ENCODE measurements at regions not wholly inside any gene's neighbourhood (a gene's known extent, or its start where the extent isn't known, plus 50 kb on each side); places are given as distances from the start of the nearest gene placed in this dataset.

DNA sequence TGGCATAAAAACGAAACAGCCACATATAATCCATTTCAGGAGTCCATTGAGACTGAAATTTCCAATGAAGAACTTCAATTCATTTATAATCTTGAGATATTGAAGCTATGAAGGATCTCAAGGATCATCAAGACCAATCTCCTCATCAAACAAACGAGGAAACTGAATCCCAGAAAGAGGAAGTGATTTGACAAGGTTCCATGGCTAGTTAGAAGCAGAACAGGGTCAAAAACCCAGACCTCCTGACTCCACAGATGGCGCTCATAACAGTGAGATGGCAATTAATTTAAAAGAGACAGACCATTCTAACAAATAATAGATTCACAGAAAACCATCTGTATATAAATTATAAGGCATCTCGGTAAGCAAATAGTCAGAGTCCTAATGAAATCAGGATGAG, 229.7 kb downstream of the KCTD12 start:
- no peak for TF ChIP-seq GATA3 (IDR thresholded peaks at IDR 0.05; ENCODE audit: low read depth, low read length)

DNA sequence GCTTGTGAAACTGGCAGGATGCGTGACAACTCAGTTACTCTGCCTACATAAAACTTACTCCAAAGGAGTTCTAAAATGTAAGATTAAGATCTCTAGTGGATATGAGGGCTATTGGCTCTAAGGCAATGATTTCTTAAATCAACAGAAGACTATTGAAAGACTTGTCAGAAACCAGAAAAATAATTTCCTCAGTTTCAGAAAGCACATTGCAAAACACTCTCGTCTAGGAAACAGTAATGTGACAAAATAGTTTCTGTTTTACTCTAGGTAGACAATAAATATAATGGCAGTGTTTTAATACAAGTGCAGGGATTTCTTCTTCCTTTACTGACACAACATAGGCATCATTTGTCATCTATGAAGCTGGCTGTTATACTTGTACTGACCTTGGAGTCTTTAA, 230.1 kb downstream of the KCTD12 start:
- no peak for TF ChIP-seq GATA3 (IDR thresholded peaks at IDR 0.05; ENCODE audit: low read depth, low read length)
- no peak for TF ChIP-seq GATA2 (IDR thresholded peaks at IDR 0.05; ENCODE audit: low read depth, low read length)

GRCh38 chr13:76654263-76654662, 231.9 kb downstream of the KCTD12 start:
- TF ChIP-seq GATA3 (IDR thresholded peaks at IDR 0.05; ENCODE audit: low read depth, low read length) (no peak), GATA2 (IDR thresholded peaks at IDR 0.05; ENCODE audit: low read depth, low read length) (no peak)

DNA sequence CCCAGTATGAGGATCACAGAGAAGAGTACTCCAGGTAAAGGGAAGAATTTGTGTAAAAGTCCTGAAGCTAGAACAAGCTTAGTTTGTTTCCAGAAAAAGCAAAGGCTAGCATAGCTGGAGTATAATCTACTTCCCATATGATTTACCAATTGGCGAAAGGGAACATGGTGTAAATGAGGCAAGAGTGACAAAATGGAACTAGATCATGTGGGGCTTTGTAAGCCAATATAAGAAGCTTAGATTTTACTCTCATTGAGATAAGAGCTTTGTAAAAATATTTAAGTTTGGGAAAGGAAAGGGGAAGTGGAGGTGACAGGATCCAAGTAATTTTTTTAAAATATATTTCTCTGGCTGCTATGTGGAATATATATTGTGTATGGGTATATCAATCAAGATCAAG, 234.9 kb downstream of the KCTD12 start:
- no peak for TF ChIP-seq GATA3 (IDR thresholded peaks at IDR 0.05; ENCODE audit: low read depth, low read length)
- TF ChIP-seq GATA2 (IDR thresholded peaks at IDR 0.05; ENCODE audit: low read depth, low read length), result no peak

DNA sequence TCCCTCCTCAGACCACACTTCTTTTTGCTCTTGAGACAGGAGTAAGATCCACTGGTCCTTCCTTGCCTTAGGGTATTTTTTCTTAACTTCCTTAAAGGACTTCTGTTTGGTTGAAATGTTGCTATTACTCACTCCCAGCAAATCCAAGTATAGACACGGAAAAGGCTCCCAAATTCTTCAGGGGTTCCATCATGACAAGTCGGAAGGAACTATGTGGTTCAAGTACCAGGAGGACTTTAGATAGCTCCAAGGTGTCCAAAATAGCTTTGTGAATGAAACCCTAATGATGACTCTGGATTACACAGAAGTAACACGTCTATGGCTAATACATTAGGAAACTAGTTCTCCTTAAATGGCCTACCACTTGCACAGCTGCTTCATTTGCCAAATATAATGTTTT, 238.7 kb downstream of the KCTD12 start:
- TF ChIP-seq GATA2 (IDR thresholded peaks at IDR 0.05; ENCODE audit: low read depth, low read length) (no peak), GATA3 (IDR thresholded peaks at IDR 0.05; ENCODE audit: low read depth, low read length) (no peak)

DNA sequence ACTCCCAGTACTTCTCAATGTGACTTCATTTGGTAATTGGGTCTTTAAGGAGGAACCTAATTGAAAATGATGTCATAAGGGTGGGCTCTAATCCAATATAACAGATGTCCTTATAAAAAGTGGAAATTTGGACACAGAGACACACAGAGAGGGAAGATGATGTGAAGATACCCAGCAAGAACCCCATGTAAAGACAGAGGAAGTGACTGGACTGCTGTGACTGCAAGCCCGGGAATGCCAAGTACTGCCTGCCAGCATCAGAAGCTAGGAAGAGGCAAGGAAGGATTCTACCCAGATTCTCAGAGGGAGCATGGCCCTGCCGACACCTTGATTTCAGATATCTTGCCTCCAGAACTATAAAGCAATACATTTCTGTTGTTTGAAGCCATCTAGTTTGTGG, 239.3 kb downstream of the KCTD12 start:
- TF ChIP-seq GATA2 (IDR thresholded peaks at IDR 0.05; ENCODE audit: low read depth, low read length) (no peak), GATA3 (IDR thresholded peaks at IDR 0.05; ENCODE audit: low read depth, low read length) (no peak)

DNA sequence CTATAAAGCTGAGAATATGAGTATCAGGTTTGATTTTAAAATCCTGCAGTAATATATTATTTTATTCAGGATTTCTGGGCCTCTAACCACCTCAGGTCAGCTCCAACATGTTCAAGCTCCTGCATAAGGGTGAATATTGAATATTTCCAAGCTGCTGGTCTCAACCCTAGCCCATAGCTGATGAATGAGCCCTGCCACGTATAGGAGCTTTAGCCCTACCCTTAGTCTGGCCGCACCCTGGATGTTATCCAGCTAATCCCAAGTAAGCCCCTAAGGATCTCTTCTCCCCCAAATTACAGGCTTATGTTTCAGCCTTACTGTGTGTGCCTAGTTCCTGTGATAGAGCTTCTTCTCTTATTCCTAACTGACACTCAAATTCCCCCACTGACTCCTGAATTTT, 240.6 kb downstream of the KCTD12 start:
- TF ChIP-seq GATA2 (IDR thresholded peaks at IDR 0.05; ENCODE audit: low read depth, low read length), result no peak
- TF ChIP-seq GATA3 (IDR thresholded peaks at IDR 0.05; ENCODE audit: low read depth, low read length), result no peak

DNA sequence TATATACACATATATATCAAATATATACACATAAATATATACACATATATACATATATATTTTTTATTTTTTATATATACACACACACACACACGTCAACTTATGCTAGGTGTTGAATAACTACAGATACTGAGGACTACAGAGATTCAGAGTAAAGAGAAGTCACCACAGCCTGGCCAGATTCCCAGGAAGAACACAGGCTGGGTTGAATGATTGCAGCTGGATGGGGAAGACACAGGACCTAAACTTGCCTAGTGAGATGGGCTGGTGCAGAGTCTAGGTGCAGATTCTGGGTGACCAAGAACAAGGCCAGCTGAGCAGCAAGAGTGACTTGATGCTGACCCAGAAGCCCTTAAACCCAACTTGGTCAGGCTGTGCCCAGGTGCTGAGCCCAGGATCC, 241.3 kb downstream of the KCTD12 start:
- TF ChIP-seq GATA3 (IDR thresholded peaks at IDR 0.05; ENCODE audit: low read depth, low read length) (no peak), GATA2 (IDR thresholded peaks at IDR 0.05; ENCODE audit: low read depth, low read length) (no peak)

GRCh38 chr13:76643596-76643995, 242.6 kb downstream of the KCTD12 start:
- TF ChIP-seq GATA2 (IDR thresholded peaks at IDR 0.05; ENCODE audit: low read depth, low read length) (no peak), GATA3 (IDR thresholded peaks at IDR 0.05; ENCODE audit: low read depth, low read length) (no peak)

DNA sequence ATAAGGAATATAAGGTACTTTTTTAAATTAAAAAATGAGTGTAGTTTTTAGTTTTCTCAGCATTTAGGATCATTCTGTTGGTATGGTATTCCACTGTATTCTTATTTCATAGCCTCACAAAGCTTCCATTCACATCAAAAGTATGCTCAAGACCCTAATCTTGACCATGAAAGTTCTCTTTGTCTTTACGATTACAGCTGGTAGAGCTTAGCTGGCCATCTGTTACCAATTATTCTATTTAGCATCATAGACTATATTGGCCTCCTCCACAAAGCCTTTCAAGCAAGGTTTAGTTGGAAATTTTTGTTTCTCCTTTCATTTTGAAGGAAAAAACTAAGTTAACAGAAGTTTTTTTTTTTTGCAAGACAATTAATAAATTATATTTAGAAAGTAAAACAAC, 245.1 kb downstream of the KCTD12 start:
- TF ChIP-seq GATA2 (IDR thresholded peaks at IDR 0.05; ENCODE audit: low read depth, low read length) (no peak), GATA3 (IDR thresholded peaks at IDR 0.05; ENCODE audit: low read depth, low read length) (no peak)

DNA sequence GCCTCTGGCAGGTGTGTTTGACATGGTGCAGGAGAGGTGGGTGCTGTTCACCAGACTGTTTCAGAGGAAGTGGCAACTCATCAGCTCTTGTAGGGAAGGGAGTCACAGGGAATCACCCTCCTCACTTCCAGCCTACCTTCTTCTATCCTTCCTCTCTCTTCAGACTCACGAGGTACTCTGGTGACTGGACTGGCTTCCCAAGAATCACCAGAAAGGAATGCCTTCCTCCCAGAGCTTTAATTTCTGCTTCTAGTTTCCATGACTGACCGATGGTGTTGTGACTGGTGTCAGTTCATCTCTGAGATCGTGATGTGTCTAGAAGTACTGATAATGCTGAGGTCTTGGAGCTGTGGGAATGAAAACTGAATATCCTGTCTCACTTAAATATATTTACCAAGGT, 247.3 kb downstream of the KCTD12 start:
- no peak for TF ChIP-seq GATA2 (IDR thresholded peaks at IDR 0.05; ENCODE audit: low read depth, low read length)
- no peak for TF ChIP-seq GATA3 (IDR thresholded peaks at IDR 0.05; ENCODE audit: low read depth, low read length)

DNA sequence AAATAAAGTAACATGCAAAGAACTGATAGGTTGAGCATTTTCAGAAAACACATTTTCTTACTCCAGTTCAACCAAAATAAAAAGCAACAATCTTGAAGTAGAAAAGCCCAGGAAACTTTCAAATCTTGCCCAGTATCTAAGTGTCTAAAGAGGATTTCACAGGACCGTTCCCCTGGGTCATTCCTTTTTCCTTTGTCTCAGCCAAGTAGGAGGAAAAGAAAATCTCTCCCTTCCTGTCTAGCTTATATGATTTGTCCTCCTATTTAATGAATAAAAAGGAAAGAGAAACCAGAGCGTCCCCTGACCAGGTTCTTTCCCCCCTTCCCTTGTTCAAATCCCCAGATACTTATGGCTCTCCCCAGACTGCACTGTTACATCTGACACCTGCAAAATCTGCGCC, 248.0 kb downstream of the KCTD12 start:
- TF ChIP-seq GATA2 (IDR thresholded peaks at IDR 0.05; ENCODE audit: low read depth, low read length), result no peak
- TF ChIP-seq GATA3 (IDR thresholded peaks at IDR 0.05; ENCODE audit: low read depth, low read length), result no peak

GRCh38 chr13:76637641-76638141, 248.5 kb downstream of the KCTD12 start:
- TF ChIP-seq GATA2 (IDR thresholded peaks at IDR 0.05; ENCODE audit: low read depth, low read length) (no peak), GATA3 (IDR thresholded peaks at IDR 0.05; ENCODE audit: low read depth, low read length) (no peak)

DNA sequence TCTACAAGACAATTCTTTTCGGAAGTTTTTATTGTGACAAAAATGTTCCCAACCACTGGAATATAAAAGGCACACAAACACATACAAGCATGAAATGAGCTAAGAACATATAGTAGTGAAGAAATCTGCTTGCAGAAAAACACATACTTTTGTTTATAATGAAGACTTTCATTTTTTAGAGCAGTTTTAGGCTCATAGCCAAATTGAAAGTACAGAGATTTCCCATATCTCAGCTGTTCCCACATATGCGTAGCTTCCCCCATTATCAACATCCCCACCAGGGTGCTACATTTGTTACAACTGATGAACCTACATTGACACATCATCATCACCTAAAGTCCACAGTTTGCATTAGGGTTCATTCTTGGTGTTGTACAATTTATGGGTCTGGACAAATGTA, 249.4 kb downstream of the KCTD12 start:
- TF ChIP-seq GATA2 (IDR thresholded peaks at IDR 0.05; ENCODE audit: low read depth, low read length), result no peak

- TF ChIP-seq GATA2 (IDR thresholded peaks at IDR 0.05; ENCODE audit: low read depth, low read length) (no peak), GATA3 (IDR thresholded peaks at IDR 0.05; ENCODE audit: low read depth, low read length) (no peak)
Observed at GRCh38 chr13:76635232-76636230, 250.7 kb downstream of the KCTD12 start.
